ENCODE measurements at regions not wholly inside any gene's neighbourhood (a gene's known extent, or its start where the extent isn't known, plus 50 kb on each side); places are given as distances from the start of the nearest gene placed in this dataset.

- no peaks in the 10 kb centered on the region for H3K9me3 Mint-ChIP-seq
- no peak overlapping the region for H3K27ac Mint-ChIP-seq
- no peaks in the 10 kb centered on the region for H3K4me1 Mint-ChIP-seq
- TF ChIP-seq CTCF (IDR thresholded peaks at IDR 0.05; ENCODE audit: unreplicated experiment in 3 of 3): no peak
- H3K36me3 Mint-ChIP-seq (ENCODE audit: low read depth): no peaks in the 10 kb centered on the region
- H3K4me3 Mint-ChIP-seq: no peak overlapping the region
- peaks cover 18% of the 10 kb centered on the region for H3K27me3 Mint-ChIP-seq (ENCODE audit: low read depth)
These were observed 589.7 kb downstream of the PTPRU start for GRCh38 chr1:29825941-29826415.

GRCh38 chr1:29825274-29825940 is 589.1 kb downstream of the PTPRU start:
- Mint-ChIP-seq H3K27me3 (ENCODE audit: low read depth) (peaks cover 13% of the 10 kb centered on the region), H3K9me3 (no peaks in the 10 kb centered on the region)

GRCh38 chr1:29824511-29825273 is 588.4 kb downstream of the PTPRU start:
- H3K36me3 Mint-ChIP-seq (ENCODE audit: low read depth): no peaks in the 10 kb centered on the region
- peaks cover 4% of the 10 kb centered on the region for H3K9me3 Mint-ChIP-seq
- peaks cover 11% of the 10 kb centered on the region for H3K27me3 Mint-ChIP-seq (ENCODE audit: low read depth)

More at GRCh38 chr1:29825274-29825940, 589.1 kb downstream of the PTPRU start:
- H3K36me3 Mint-ChIP-seq (ENCODE audit: low read depth): no peaks in the 10 kb centered on the region
- no peak overlapping the region for H3K4me3 Mint-ChIP-seq
- H3K4me1 Mint-ChIP-seq: no peaks in the 10 kb centered on the region
- H3K27ac Mint-ChIP-seq: no peak overlapping the region
- TF ChIP-seq CTCF (IDR thresholded peaks at IDR 0.05; ENCODE audit: unreplicated experiment in 3 of 3): no peak

GRCh38 chr1:29824025-29824424 is 587.7 kb downstream of the PTPRU start:
- Mint-ChIP-seq H3K27ac (no peak overlapping the region), H3K4me1 (no peaks in the 10 kb centered on the region), H3K9me3 (peaks cover 6% of the 10 kb centered on the region), H3K27me3 (ENCODE audit: low read depth) (peaks cover 16% of the 10 kb centered on the region), H3K4me3 (no peak overlapping the region), H3K36me3 (ENCODE audit: low read depth) (no peaks in the 10 kb centered on the region)
- TF ChIP-seq CTCF (IDR thresholded peaks at IDR 0.05; ENCODE audit: unreplicated experiment in 3 of 3): no peak

More at GRCh38 chr1:29824511-29825273, 588.4 kb downstream of the PTPRU start:
- no peak for TF ChIP-seq CTCF (IDR thresholded peaks at IDR 0.05; ENCODE audit: unreplicated experiment in 3 of 3)
- Mint-ChIP-seq H3K4me3 (no peak overlapping the region), H3K27ac (no peak overlapping the region), H3K4me1 (no peaks in the 10 kb centered on the region)

- no peak for TF ChIP-seq CTCF (IDR thresholded peaks at IDR 0.05; ENCODE audit: unreplicated experiment in 3 of 3)
- Mint-ChIP-seq H3K27me3 (ENCODE audit: low read depth) (peaks cover 18% of the 10 kb centered on the region), H3K4me1 (no peaks in the 10 kb centered on the region), H3K4me3 (no peak overlapping the region), H3K27ac (no peak overlapping the region), H3K9me3 (peaks cover 9% of the 10 kb centered on the region), H3K36me3 (ENCODE audit: low read depth) (no peaks in the 10 kb centered on the region)
These were observed 587.2 kb downstream of the PTPRU start for GRCh38 chr1:29823561-29823960.
